Uterus (tissue), 2 donors: ENCODE measurements at regions not wholly inside any gene's neighbourhood (a gene's known extent, or its start where the extent isn't known, plus 50 kb on each side); places are given as distances from the start of the nearest gene placed in this dataset.

Experiments
- POLR2A ChIP-seq, 2 donors: fragments of 450-650 bp; IDR thresholded peaks; one replicate each; pipeline ENCODE4 v1.6.1; 2016; ENCODE audit warnings: antibody characterized with exemption in 2 of 2, mild to moderate bottlenecking in 1 of 2, moderate library complexity in 1 of 2
- TF ChIP-seq, protein P1 (sequence below), 4 experiments: fragments of 200-600 bp in 2 of 4; fragments of 450-650 bp in 2 of 4; sonication (generic) in 2 of 4; IDR thresholded peaks; one replicate each; pipeline ENCODE4 v1.5.1; 2016 to 2019; ENCODE audit warnings: antibody characterized with exemption in 4 of 4, mild to moderate bottlenecking in 2 of 4, moderate library complexity in 1 of 4

DNA sequence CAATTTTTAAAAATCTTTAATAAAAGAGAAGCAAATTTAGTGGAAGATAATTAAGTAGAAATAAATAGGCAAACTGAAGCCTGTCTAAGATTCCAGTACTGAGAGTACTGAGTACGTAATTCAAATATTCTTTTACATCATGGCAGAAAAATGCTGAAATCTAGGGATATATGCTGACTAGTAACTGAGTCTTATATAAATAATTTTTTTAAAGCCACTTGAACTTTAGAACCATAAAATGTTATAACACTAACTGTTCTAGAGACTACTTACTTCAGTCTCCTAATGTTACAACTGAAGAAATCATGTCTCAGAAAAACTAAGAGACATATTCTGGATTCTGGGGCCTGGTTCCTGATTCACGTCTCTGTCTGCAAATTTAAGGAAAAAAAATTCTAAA, 230.6 kb upstream of the PLEKHG7 start:
- TF ChIP-seq, protein P1, sequence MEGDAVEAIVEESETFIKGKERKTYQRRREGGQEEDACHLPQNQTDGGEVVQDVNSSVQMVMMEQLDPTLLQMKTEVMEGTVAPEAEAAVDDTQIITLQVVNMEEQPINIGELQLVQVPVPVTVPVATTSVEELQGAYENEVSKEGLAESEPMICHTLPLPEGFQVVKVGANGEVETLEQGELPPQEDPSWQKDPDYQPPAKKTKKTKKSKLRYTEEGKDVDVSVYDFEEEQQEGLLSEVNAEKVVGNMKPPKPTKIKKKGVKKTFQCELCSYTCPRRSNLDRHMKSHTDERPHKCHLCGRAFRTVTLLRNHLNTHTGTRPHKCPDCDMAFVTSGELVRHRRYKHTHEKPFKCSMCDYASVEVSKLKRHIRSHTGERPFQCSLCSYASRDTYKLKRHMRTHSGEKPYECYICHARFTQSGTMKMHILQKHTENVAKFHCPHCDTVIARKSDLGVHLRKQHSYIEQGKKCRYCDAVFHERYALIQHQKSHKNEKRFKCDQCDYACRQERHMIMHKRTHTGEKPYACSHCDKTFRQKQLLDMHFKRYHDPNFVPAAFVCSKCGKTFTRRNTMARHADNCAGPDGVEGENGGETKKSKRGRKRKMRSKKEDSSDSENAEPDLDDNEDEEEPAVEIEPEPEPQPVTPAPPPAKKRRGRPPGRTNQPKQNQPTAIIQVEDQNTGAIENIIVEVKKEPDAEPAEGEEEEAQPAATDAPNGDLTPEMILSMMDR (IDR thresholded peaks at IDR 0.05) = no peak
- no peak for TF ChIP-seq POLR2A (IDR thresholded peaks at IDR 0.05)
